Astrocyte (in vitro differentiated cells and primary cell): ENCODE measurements at regions not wholly inside any gene's neighbourhood (a gene's known extent, or its start where the extent isn't known, plus 50 kb on each side); places are given as distances from the start of the nearest gene placed in this dataset.

Experiments used
- DNase-seq: peaks from one replicate; pipeline ENCODE4 v3.0.0-alpha.2; 2010; ENCODE audit warnings: low read depth
- FAIRE-seq: peaks from 2 replicates; lab custom pipeline; 2011; peaks lifted over from hg19 to GRCh38; lab: Jason Lieb, UNC
- H2AFZ ChIP-seq: 2 replicates; pipeline ENCODE4 v1.6.0; 2012; ENCODE audit warnings: low read depth, low read length, inconsistent platforms
- H3K27ac ChIP-seq: 2 replicates; pipeline ENCODE4 v1.5.1; 2011; ENCODE audit warnings: low read depth, low read length, inconsistent platforms
- H3K27me3 ChIP-seq: 2 replicates; pipeline ENCODE4 v1.6.0; 2011; ENCODE audit warnings: low read length, inconsistent platforms; ENCODE audit not compliant: insufficient read depth
- H3K36me3 ChIP-seq: 2 replicates; pipeline ENCODE4 v1.5.1; 2011; ENCODE audit warnings: low read length, inconsistent platforms; ENCODE audit not compliant: insufficient read depth
- H3K4me1 ChIP-seq: 2 replicates; pipeline ENCODE4 v1.5.1; 2011; ENCODE audit warnings: low read length, inconsistent platforms; ENCODE audit not compliant: insufficient read depth
- H3K4me2 ChIP-seq: 2 replicates; pipeline ENCODE4 v1.6.0; 2012; ENCODE audit warnings: low read length, inconsistent platforms
- H3K4me3 ChIP-seq: 2 replicates; pipeline ENCODE4 v1.5.1; 2011; ENCODE audit warnings: low read depth, mild to moderate bottlenecking, low read length, inconsistent platforms; ENCODE audit not compliant: insufficient read depth
- H3K79me2 ChIP-seq: 2 replicates; pipeline ENCODE4 v1.6.0; 2012; ENCODE audit warnings: mild to moderate bottlenecking, low read length, inconsistent platforms; ENCODE audit not compliant: insufficient read depth
- H3K9ac ChIP-seq: 2 replicates; pipeline ENCODE4 v1.6.0; 2012; ENCODE audit warnings: mild to moderate bottlenecking, low read length, inconsistent platforms
- H3K9me3 ChIP-seq: 2 replicates; pipeline ENCODE4 v1.5.1; 2012; ENCODE audit warnings: low read depth, mild to moderate bottlenecking, low read length, inconsistent platforms; ENCODE audit not compliant: insufficient read depth
- H4K20me1 ChIP-seq: 2 replicates; pipeline ENCODE4 v1.6.0; 2012; ENCODE audit warnings: low read length, inconsistent platforms; ENCODE audit not compliant: insufficient read depth
- H3K27ac Mint-ChIP-seq: one replicate; pipeline ENCODE4 v1.8.0; 2021; ENCODE audit warnings: mild to moderate bottlenecking, mixed read lengths; ENCODE audit not compliant: unreplicated experiment
- H3K27me3 Mint-ChIP-seq: one replicate; pipeline ENCODE4 v1.8.0; 2021; ENCODE audit warnings: low read depth, mixed read lengths; ENCODE audit not compliant: unreplicated experiment
- H3K36me3 Mint-ChIP-seq: one replicate; pipeline ENCODE4 v1.8.0; 2021; ENCODE audit warnings: low read depth, mixed read lengths; ENCODE audit not compliant: unreplicated experiment
- H3K4me1 Mint-ChIP-seq: one replicate; pipeline ENCODE4 v1.8.0; 2021; ENCODE audit warnings: low read depth, mixed read lengths; ENCODE audit not compliant: unreplicated experiment
- H3K4me3 Mint-ChIP-seq: one replicate; pipeline ENCODE4 v1.8.0; 2021; ENCODE audit warnings: mild to moderate bottlenecking, moderate library complexity, mixed read lengths; ENCODE audit not compliant: unreplicated experiment
- H3K9me3 Mint-ChIP-seq: one replicate; pipeline ENCODE4 v1.8.0; 2021; ENCODE audit warnings: mild to moderate bottlenecking, mixed read lengths; ENCODE audit not compliant: unreplicated experiment
- CTCF ChIP-seq: IDR thresholded peaks from 2 replicates; pipeline ENCODE4 v1.5.1; 2011; ENCODE audit warnings: low read depth, mild to moderate bottlenecking, inconsistent platforms, low read length, moderate library complexity; ENCODE audit not compliant: insufficient read depth
- EZH2 ChIP-seq: IDR thresholded peaks from 2 replicates; pipeline ENCODE4 v1.6.1; 2012; ENCODE audit warnings: mild to moderate bottlenecking, low read length, inconsistent platforms; ENCODE audit not compliant: insufficient read depth

- no peak overlapping the region for H3K4me3 Mint-ChIP-seq
- no peak overlapping the region for H3K27ac Mint-ChIP-seq
Measured at GRCh38 chr4:32129967-32130366, 1409.8 kb downstream of the PCDH7 start.

GRCh38 chr4:32133141-32133540 lies 1413.0 kb downstream of the PCDH7 start:
- H4K20me1 ChIP-seq = no peaks in the 10 kb centered on the region
- H2AFZ ChIP-seq = no peak overlapping the region
- H3K4me1 ChIP-seq = no peaks in the 10 kb centered on the region
- no peaks in the 10 kb centered on the region for H3K36me3 ChIP-seq
- no peaks in the 10 kb centered on the region for H3K79me2 ChIP-seq
- H3K27ac Mint-ChIP-seq = no peak overlapping the region
- H3K4me3 ChIP-seq = no peak overlapping the region
- TF ChIP-seq EZH2 (no peak), CTCF (no peak)
- H3K4me3 Mint-ChIP-seq = no peak overlapping the region
- H3K9ac ChIP-seq = no peak overlapping the region
- H3K4me2 ChIP-seq = no peak overlapping the region
- no peak for FAIRE-seq
- peaks cover 4% of the 10 kb centered on the region for H3K9me3 Mint-ChIP-seq
- peaks cover 2% of the 10 kb centered on the region for H3K36me3 Mint-ChIP-seq
- H3K27me3 Mint-ChIP-seq = no peaks in the 10 kb centered on the region
- H3K27ac ChIP-seq = no peak overlapping the region
- DNase-seq = no peak
- H3K9me3 ChIP-seq = no peaks in the 10 kb centered on the region
- H3K27me3 ChIP-seq = no peaks in the 10 kb centered on the region
- no peaks in the 10 kb centered on the region for H3K4me1 Mint-ChIP-seq

More at GRCh38 chr4:32129967-32130366, 1409.8 kb downstream of the PCDH7 start:
- Histone ChIP-seq H2AFZ (no peak overlapping the region), H3K4me1 (no peaks in the 10 kb centered on the region), H3K36me3 (no peaks in the 10 kb centered on the region), H4K20me1 (no peaks in the 10 kb centered on the region), H3K4me2 (no peak overlapping the region), H3K79me2 (no peaks in the 10 kb centered on the region), H3K9me3 (no peaks in the 10 kb centered on the region), H3K27ac (no peak overlapping the region), H3K27me3 (no peaks in the 10 kb centered on the region), H3K4me3 (no peak overlapping the region), H3K9ac (no peak overlapping the region)
- Mint-ChIP-seq H3K4me1 (no peaks in the 10 kb centered on the region), H3K36me3 (peaks cover 2% of the 10 kb centered on the region), H3K27me3 (no peaks in the 10 kb centered on the region), H3K9me3 (peaks cover 4% of the 10 kb centered on the region)
- TF ChIP-seq EZH2 (no peak), CTCF (no peak)
- DNase-seq (no peak), FAIRE-seq (no peak)

GRCh38 chr4:32133734-32134133 lies 1413.6 kb downstream of the PCDH7 start:
- TF ChIP-seq EZH2 (no peak), CTCF (no peak)
- Mint-ChIP-seq H3K36me3 (peaks cover 2% of the 10 kb centered on the region), H3K27ac (no peak overlapping the region), H3K9me3 (peaks cover 4% of the 10 kb centered on the region), H3K4me1 (no peaks in the 10 kb centered on the region), H3K4me3 (no peak overlapping the region), H3K27me3 (no peaks in the 10 kb centered on the region)
- no peak overlapping the region for H3K4me3 ChIP-seq
- no peak overlapping the region for H3K4me2 ChIP-seq
- H3K9ac ChIP-seq = no peak overlapping the region
- H3K9me3 ChIP-seq = no peaks in the 10 kb centered on the region
- no peak overlapping the region for H3K27ac ChIP-seq
- no peaks in the 10 kb centered on the region for H3K36me3 ChIP-seq
- H2AFZ ChIP-seq = no peak overlapping the region
- FAIRE-seq (no peak), DNase-seq (no peak)
- no peaks in the 10 kb centered on the region for H3K27me3 ChIP-seq
- no peaks in the 10 kb centered on the region for H3K79me2 ChIP-seq
- H3K4me1 ChIP-seq = no peaks in the 10 kb centered on the region
- no peaks in the 10 kb centered on the region for H4K20me1 ChIP-seq
